ENCODE measurements at regions not wholly inside any gene's neighbourhood (a gene's known extent, or its start where the extent isn't known, plus 50 kb on each side); places are given as distances from the start of the nearest gene placed in this dataset.

DNA sequence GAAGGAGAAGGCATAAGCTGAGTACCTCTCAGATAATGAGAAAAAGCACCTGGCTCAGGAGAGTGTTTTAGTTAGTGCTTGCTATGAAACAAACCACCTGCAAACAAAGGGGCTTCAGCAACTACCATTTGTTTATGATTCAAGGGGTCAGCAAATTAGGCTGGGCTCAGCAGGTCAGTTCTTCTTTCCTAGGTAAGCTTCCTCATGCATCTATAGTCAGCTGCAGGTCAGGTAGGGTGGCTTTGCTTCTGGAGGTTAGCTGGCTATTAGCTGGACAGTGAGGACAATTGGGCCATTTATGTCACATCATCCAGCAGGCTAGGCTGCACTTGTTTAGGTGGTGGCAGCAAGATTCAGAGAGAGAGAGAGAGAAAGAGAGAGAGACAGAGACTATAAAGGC is 185.5 kb downstream of the EMX2 start (continued):
- TF ChIP-seq BCL11A (IDR thresholded peaks at IDR 0.05; ENCODE audit: low read depth in 2 of 2, low read length in 2 of 2) = no peak
- TF ChIP-seq KDM4A (IDR thresholded peaks at IDR 0.05; ENCODE audit: low read depth, low read length, severe bottlenecking) = no peak
- TF ChIP-seq SUZ12 (IDR thresholded peaks at IDR 0.05; ENCODE audit: low read length) = no peak

All from H1 (cell line).